ENCODE measurements at regions not wholly inside any gene's neighbourhood (a gene's known extent, or its start where the extent isn't known, plus 50 kb on each side); places are given as distances from the start of the nearest gene placed in this dataset.
A peak's percentile ranks its signal among the peaks of the same experiment; 100 is the strongest.

DNA sequence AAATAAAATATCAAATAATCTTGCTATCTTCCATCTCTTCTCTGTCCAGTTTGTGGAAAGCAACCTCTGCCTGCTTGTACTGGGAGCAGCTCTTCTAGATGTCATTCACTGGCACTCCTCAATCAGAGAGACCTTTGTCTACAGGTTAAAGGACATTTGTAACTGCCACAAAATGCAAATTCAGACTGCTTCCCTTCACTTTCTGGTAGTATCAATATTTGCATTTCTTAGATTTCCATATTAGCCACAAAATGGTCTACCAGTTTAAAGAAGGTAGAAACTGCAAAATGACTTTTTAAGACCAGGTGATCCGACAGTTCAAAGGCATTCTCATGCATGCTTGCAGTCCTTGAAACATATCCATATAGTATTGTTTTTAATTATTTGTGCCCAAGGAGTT is 51.7 kb upstream of the RCN1 start:
- no peak for DNase-seq

DNA sequence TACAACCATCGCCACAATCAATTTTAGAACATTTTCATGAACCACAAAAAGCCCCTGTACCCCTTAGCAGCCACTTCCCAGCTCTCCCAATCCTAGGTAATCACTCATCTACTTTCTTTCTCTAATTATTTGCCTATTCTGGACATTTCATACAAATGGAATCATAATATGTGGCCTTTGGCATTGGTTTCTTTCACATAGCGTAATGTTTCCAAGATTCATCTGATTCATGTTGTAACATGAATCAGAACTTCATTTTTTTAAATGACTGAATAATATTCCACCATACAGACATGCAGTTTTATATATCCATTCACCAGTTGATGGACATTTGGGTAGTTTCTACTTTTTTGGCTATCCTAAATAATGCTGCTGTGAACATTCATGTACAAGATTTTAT is 56.2 kb upstream of the RCN1 start:
- DNase-seq: peak; percentile 64

DNA sequence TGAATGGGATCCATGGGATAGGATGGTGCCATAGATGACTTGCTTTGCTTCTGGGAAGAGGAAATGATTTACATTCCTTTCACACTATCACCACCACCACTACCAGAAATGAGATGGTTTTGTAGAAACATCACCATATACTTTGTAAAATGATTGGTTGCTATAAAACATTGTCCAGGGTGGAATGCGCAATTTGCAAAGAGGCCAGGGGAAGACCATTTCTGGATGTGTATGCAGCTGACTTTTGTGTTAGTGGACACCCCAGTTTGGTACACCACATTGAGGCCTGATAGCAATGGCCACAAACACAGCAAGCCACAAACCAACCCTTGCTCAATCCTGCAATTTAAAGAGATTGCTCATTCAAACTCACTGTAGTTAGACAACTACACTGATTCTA is 56.7 kb upstream of the RCN1 start:
- peak; percentile 99 for DNase-seq

DNA sequence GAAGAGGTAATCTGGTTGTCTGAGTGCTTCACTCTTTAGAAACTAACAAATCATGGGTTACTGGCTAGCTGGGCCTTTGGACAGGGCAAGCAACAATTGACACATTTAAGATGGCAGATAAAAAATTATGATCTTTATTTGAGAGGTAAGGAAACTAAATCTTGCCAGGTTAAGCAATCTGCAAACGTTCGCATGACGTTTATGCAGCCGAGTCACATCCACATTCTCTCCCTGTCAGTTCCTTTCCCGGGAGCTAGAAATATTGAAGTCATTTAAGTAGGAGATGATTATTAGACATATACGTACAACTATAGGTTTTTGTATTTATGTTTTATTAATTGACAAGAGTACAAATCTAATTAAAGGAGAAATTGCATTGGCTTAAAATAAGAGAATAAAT is 57.4 kb upstream of the RCN1 start:
- DNase-seq: peak; percentile 21

DNA sequence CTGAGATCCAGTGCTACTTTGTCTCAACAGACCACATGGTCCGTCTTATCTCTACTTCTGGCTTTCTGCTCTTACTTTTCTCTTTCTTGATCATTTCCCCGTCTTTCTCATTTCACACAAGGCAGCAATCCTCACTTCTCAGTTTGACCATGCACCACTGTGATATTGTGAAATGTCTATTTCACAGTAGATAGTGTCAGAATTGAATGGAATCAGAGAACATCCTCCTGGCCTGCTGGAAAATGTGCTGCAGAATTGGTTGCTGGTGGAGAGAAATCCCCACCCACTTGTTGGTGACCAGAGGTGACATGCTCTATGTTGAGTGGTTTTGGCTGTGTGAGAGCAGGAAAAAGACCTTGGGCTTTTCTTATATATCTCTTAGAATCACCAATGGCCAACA is 57.8 kb upstream of the RCN1 start:
- no peak for DNase-seq

GRCh38 chr11:32032478-32032877 is 58.4 kb upstream of the RCN1 start:
- DNase-seq: no peak

DNA sequence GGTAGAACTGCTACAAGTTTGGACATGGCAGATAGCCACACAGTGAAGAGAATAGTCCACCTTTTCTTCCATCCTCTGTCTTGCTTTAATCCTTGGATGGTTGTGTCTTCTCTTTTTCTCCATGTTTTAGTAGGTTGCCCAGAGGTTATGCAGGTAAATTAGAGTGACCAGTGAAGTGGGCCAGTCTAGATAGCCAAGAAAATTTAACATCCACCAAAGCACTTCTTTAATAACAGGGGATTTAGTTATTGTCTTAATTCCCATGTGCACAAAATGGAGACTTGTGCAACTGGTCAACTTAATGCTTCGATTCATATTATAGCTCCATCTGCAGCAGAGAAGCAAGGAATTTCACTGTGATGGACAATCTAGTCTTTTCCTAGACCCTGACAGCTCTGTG is 58.8 kb upstream of the RCN1 start:
- no peak for DNase-seq

DNA sequence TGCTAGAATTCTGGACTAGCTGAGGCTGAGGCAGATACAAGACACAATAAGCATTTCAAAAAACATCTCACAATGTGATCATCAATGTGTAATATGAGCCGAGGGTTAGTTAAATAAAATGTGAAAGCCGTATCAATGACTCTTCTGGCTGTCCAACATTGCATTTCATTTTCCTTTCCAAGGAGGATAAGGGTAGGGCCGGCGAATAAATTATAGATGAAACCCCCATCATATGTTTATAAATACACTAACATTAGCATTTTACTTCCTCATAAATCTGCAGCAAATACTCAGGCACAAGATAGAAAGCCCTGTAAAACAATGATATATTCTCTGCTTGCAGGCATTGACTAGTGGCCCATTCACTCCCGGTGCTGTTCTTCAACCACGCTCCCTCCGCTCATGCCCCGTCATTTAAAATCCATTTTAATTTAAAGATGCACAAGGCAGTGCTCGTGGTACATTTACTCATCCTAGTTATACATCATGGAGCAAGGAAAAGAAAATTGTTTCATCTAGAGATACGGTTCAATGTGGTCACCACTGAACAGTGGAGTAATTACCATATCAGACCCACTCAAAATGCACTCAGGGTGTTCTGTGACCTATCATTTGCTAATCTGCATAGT is 59.9 kb upstream of the RCN1 start:
- DNase-seq: no peak

GRCh38 chr11:32029721-32030120 is 61.2 kb upstream of the RCN1 start:
- DNase-seq: peak; percentile 74

DNA sequence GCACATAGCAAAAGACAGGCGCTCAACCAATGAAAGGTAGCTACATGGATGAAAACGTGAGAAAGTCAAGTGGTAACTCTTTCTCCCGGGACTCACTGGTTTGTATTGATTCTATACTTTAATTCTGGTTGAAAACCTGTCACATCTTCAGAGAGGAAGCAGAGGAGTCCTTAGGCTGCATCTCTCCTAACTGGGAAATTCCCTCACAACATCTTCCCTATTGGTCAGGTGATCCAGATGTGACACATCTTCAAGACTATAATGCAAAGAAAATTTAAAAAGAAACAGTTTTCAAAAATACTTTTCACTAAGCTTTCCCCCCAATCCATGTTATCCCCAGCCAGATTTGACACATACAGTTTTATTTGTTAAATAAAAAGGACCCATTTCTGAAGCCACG is 62.7 kb upstream of the RCN1 start:
- DNase-seq: no peak

DNA sequence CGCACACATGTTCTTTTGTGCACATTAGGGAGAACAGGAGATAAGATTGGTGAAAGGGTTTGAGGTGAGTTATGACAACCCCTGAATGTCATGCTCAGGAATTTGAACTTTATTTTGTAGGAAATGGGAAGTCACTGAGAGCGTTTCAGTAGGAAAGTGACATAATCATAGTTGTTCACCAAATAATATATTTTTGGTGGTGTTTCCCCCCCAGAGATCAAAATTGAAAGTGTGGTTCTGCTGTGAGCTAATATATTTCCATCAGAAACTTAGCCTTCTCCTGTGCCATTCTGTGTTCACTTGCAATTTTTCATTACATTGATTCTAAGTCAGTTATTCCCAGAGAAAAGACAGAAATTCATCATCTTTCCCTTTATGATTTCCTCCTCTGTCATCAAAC is 64.1 kb upstream of the RCN1 start:
- DNase-seq: no peak

- no peak for DNase-seq
These were observed 65.9 kb upstream of the RCN1 start for GRCh38 chr11:32024948-32025347.

GRCh38 chr11:32023370-32024305 is 67.2 kb upstream of the RCN1 start:
- DNase-seq: no peak

GRCh38 chr11:32018672-32019071 is 72.2 kb upstream of the RCN1 start:
- DNase-seq: no peak

DNA sequence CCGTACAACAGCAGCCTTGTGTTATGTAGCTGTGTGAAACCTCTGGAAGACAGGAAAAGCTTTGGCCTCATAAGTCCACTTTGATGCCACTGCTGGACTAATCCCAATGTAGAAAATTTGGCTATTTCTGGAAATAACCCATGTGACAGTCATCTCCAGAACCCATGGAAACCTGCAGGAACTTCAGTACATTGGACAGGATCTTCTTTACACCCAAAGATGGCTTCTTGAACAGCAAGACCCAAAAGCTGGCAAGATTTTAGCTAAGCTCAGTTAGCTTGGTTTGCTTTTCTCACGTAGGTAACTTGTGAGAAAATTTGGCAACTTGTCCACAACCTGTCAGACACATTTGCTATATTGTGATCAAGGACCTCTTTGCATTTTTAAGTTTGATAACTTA is 74.8 kb upstream of the RCN1 start:
- no peak for DNase-seq

- DNase-seq: no peak
These were observed 75.4 kb upstream of the RCN1 start for GRCh38 chr11:32015427-32015826.

DNA sequence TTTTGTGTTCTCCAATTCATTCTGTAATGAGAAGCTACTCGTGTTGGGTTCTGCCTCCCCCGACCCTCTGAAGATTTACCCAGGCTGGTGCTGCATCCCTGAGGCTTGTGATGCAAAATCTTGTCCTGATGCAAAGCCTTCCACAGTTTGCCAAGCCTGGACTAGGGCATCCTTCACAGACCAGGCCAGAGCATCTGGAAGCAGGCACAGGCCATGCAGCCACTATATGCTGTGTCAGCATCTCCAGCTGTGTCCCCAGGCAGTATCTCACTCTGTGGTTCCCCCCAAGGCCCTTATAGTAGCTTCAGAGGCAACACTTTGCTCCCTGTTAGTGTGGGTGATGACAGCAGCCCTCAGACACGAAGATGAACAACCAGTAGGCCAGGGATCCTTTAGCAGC is 77.3 kb upstream of the RCN1 start:
- no peak for DNase-seq

- no peak for DNase-seq
These were observed 78.8 kb upstream of the RCN1 start for GRCh38 chr11:32012049-32012448.

DNA sequence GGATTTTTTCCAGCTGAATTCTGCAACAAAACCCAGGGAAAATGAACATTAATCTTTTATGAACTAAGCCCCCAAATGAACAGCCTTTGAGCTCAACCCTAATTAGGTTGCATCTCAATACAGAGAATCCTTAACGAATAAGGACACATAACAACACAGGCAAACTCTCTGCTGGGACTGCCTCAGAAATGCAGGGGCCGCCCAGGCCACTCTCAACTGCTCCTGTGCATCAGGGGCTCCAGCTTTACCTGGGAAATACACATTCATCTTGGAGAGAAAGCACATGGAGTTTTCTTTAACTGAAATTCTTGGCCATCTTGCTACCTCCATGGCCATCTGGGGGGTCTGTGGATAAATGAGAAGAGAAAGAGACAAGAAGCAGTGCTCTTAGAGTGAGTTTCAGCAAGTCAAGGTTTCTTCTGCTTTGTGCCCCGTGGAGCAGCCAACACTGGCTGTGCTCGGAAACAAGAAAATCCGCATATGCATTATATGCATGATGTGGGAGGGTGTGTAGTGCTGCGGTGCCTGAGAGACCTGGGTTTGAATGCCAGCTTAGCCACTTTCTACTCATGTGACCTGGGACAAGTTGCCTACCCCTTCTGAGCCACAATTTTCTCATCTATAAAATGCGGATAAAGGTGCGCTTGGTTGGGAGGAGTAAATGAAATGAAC is 81.9 kb upstream of the RCN1 start:
- DNase-seq: no peak

GRCh38 chr11:32006799-32007388 is 84.0 kb upstream of the RCN1 start:
- DNase-seq: peak; percentile 58

DNA sequence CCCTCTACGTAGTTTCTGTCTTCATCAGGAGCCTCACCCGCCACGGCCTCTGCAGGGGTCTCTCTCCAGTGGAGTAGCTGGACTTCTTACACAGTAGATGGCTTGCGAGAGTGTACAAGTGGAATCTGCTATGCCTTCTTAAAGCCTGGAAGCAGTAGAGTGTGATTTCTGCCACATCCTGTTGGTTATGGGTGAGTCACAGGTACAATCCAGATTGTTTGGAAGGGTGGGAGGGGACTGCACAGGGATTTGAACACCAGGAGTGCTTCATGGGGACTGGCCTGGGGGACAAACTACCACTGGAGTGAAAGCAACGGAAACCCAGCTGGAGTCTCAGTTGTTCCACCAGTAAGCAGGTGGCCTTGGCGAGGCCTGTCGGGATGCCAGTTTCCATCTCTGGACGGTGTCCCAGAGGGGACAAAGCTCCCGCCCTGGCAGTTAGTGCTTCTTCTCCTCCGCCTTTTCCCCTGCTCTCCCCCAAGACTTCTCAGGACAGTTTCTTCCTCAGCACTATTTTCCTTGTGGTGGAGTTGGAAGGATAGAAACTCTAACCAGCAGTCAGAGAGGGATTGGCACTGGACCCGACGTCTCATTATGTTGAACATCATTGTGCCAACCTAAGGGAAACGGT is 85.0 kb upstream of the RCN1 start:
- peak; percentile 50 for DNase-seq

- no peak for DNase-seq
These were observed 87.5 kb upstream of the RCN1 start for GRCh38 chr11:32003335-32003734.

DNA sequence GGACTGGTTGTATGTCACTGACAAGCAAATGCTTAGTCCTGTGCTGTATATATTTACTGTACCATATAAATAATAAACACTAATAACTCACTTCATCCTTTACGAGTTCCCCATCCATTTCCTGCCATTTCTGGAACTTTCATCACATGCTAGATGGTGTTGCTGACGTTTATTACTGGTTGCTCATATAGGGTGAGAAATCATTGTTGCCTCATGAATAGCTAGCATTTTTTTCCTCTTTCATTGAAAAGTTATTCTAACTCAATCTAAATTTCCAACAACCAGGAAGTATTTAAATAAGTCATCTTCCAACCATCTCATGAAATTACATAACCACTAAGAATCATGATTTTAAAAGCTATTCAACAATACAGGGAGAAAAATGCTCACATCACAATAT is 88.6 kb upstream of the RCN1 start:
- DNase-seq: peak; percentile 20
